ENCODE measurements at regions not wholly inside any gene's neighbourhood (a gene's known extent, or its start where the extent isn't known, plus 50 kb on each side); places are given as distances from the start of the nearest gene placed in this dataset.

DNA sequence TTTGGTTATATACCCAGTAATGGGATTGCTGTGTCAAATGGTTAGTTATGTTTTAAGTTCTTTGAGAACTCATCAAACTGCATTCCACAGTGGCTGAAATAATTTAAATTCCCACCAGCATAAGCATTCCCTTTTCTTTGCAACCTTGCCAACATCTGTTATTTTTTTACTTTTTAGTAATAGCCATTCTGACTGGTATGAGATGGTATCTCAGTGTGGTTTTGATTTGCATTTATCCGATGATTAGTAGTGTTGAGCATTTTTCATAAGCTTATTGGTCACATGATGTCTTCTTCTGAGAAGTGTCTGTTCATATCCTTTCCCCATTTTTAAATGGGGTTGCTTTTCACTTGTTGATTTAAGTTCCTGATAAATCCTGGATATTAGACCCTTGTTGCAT is 435.7 kb upstream of the RIOK2 start:
- CTCF ChIA-PET, result no interaction called here

DNA sequence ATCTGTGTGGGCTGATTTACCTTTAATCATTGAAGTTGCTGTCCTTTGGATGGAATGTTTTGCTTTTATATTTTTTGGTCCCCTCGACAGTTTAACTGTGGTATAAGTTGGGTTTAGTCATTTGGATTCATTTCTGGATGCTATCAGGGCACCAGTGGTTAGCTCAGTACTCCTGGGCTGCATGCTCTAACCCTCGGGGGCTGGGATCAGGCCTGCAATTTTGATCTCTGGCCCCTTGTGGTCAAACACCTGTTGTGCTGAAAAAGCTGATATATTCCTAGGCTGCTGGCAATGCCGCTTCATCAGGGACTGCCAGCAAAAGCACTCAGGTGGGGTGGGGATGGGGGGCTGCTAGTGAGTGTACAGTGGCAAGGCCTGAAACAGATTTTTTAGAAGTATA is 440.4 kb upstream of the RIOK2 start:
- H3K9me3 Mint-ChIP-seq (ENCODE audit: unreplicated experiment), result no peaks in the 10 kb centered on the region
- DNase-seq, result no peak
- Histone ChIP-seq H3K4me3 (ENCODE audit: low read depth, low read length) (no peak overlapping the region), H3K27me3 (replicated peaks; ENCODE audit: control insufficient read depth, insufficient read depth, low read length) (no peaks in the 10 kb centered on the region), H3K36me3 (ENCODE audit: control insufficient read depth, insufficient read depth, low read length) (no peaks in the 10 kb centered on the region), H3K9me3 (no peaks in the 10 kb centered on the region), H3K4me1 (no peaks in the 10 kb centered on the region)
- no TSS peak for BruUV-seq (replicated peaks)
- TF ChIP-seq, protein P1, sequence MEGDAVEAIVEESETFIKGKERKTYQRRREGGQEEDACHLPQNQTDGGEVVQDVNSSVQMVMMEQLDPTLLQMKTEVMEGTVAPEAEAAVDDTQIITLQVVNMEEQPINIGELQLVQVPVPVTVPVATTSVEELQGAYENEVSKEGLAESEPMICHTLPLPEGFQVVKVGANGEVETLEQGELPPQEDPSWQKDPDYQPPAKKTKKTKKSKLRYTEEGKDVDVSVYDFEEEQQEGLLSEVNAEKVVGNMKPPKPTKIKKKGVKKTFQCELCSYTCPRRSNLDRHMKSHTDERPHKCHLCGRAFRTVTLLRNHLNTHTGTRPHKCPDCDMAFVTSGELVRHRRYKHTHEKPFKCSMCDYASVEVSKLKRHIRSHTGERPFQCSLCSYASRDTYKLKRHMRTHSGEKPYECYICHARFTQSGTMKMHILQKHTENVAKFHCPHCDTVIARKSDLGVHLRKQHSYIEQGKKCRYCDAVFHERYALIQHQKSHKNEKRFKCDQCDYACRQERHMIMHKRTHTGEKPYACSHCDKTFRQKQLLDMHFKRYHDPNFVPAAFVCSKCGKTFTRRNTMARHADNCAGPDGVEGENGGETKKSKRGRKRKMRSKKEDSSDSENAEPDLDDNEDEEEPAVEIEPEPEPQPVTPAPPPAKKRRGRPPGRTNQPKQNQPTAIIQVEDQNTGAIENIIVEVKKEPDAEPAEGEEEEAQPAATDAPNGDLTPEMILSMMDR (IDR thresholded peaks at IDR 0.05; ENCODE audit: insufficient read depth in 1 of 2, low read depth in 1 of 2, low read length in 1 of 2, severe bottlenecking in 1 of 2, unreplicated experiment in 1 of 2), result no peak
- H3K36me3 Mint-ChIP-seq (ENCODE audit: insufficient read depth, unreplicated experiment), result no peaks in the 10 kb centered on the region
- H3K4me1 Mint-ChIP-seq (ENCODE audit: low read depth, unreplicated experiment), result no peaks in the 10 kb centered on the region
- ChIA-PET CTCF (no interaction called here), POLR2A (no interaction called here)
- H3K4me3 Mint-ChIP-seq (ENCODE audit: unreplicated experiment), result no peak overlapping the region
- H3K27ac Mint-ChIP-seq (ENCODE audit: unreplicated experiment), result no peak overlapping the region
- H3K27me3 Mint-ChIP-seq (ENCODE audit: insufficient read depth, unreplicated experiment), result peaks cover 3% of the 10 kb centered on the region
- intact Hi-C loops (cut with micrococcal nuclease; ENCODE audit: unreplicated experiment), result no loop called here

More for the DNA sequence above, 435.7 kb upstream of the RIOK2 start:
- BruUV-seq (replicated peaks), result no TSS peak
- H3K36me3 ChIP-seq (ENCODE audit: control insufficient read depth, insufficient read depth, low read length), result no peaks in the 10 kb centered on the region
- Mint-ChIP-seq H3K27ac (ENCODE audit: unreplicated experiment) (no peak overlapping the region), H3K4me1 (ENCODE audit: low read depth, unreplicated experiment) (no peaks in the 10 kb centered on the region), H3K36me3 (ENCODE audit: insufficient read depth, unreplicated experiment) (no peaks in the 10 kb centered on the region), H3K9me3 (ENCODE audit: unreplicated experiment) (no peaks in the 10 kb centered on the region), H3K4me3 (ENCODE audit: unreplicated experiment) (no peak overlapping the region), H3K27me3 (ENCODE audit: insufficient read depth, unreplicated experiment) (no peaks in the 10 kb centered on the region)
- TF ChIP-seq, protein P1 (IDR thresholded peaks at IDR 0.05; ENCODE audit: insufficient read depth in 1 of 2, low read depth in 1 of 2, low read length in 1 of 2, severe bottlenecking in 1 of 2, unreplicated experiment in 1 of 2), result no peak
- no peak overlapping the region for H3K4me3 ChIP-seq (ENCODE audit: low read depth, low read length)
- no peaks in the 10 kb centered on the region for H3K27me3 ChIP-seq (replicated peaks; ENCODE audit: control insufficient read depth, insufficient read depth, low read length)
- no peaks in the 10 kb centered on the region for H3K4me1 ChIP-seq
- POLR2A ChIA-PET, result no interaction called here
- no peaks in the 10 kb centered on the region for H3K9me3 ChIP-seq
- no peak for DNase-seq
- intact Hi-C loops (cut with micrococcal nuclease; ENCODE audit: unreplicated experiment), result no loop called here

DNA sequence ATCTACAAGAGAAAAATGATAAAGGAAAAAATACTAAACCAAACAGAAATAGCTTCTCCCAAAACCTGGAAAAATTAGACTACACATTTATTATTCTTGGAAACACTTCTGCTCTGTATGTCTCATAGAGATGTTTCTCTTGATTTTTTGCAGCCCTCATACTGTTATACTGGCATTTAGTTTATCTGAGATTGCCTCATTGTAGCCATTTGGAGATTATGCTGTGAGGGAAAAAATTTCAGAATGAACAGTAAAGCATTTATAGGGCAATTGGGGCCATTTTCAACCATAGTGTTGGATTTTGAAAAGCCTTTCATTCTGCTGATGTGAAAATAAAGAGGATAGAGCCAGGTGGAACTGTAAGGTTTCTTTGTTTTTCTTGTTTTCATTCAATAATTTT is 441.8 kb upstream of the RIOK2 start:
- Histone ChIP-seq H3K9me3 (no peaks in the 10 kb centered on the region), H3K4me1 (no peaks in the 10 kb centered on the region), H3K4me3 (ENCODE audit: low read depth, low read length) (no peak overlapping the region), H3K36me3 (ENCODE audit: control insufficient read depth, insufficient read depth, low read length) (no peaks in the 10 kb centered on the region), H3K27me3 (replicated peaks; ENCODE audit: control insufficient read depth, insufficient read depth, low read length) (no peaks in the 10 kb centered on the region)
- H3K4me1 Mint-ChIP-seq (ENCODE audit: low read depth, unreplicated experiment), result no peaks in the 10 kb centered on the region
- no TSS peak for BruUV-seq (replicated peaks)
- intact Hi-C loops (cut with micrococcal nuclease; ENCODE audit: unreplicated experiment), result no loop called here
- peaks cover 3% of the 10 kb centered on the region for H3K27me3 Mint-ChIP-seq (ENCODE audit: insufficient read depth, unreplicated experiment)
- H3K9me3 Mint-ChIP-seq (ENCODE audit: unreplicated experiment), result no peaks in the 10 kb centered on the region
- POLR2A ChIA-PET, result no interaction called here
- no peak overlapping the region for H3K27ac Mint-ChIP-seq (ENCODE audit: unreplicated experiment)
- TF ChIP-seq, protein P1 (IDR thresholded peaks at IDR 0.05; ENCODE audit: insufficient read depth in 1 of 2, low read depth in 1 of 2, low read length in 1 of 2, severe bottlenecking in 1 of 2, unreplicated experiment in 1 of 2), result no peak
- no peaks in the 10 kb centered on the region for H3K36me3 Mint-ChIP-seq (ENCODE audit: insufficient read depth, unreplicated experiment)
- CTCF ChIA-PET, result no interaction called here
- H3K4me3 Mint-ChIP-seq (ENCODE audit: unreplicated experiment), result no peak overlapping the region
- no peak for DNase-seq
